Karpas-422 (cell line): ENCODE measurements at regions not wholly inside any gene's neighbourhood (a gene's known extent, or its start where the extent isn't known, plus 50 kb on each side); places are given as distances from the start of the nearest gene placed in this dataset.

Source experiments
- DNase-seq: peaks from one replicate; pipeline ENCODE4 v3.0.0-alpha.2; 2015
- H2AFZ ChIP-seq: fragments of 200-600 bp; sonication (generic); 2 replicates; pipeline ENCODE4 v1.6.1; 2014; ENCODE audit warnings: antibody characterized with exemption, low read length, mixed read lengths
- H3K27ac ChIP-seq: fragments of 200-600 bp; sonication (generic); 2 replicates; pipeline ENCODE4 v1.5.1; 2014; ENCODE audit warnings: mild to moderate bottlenecking, low read length, moderate library complexity
- H3K27me3 ChIP-seq: fragments of 200-600 bp; sonication (generic); 2 replicates; pipeline ENCODE4 v1.6.1; 2014; ENCODE audit warnings: low read length, mixed read lengths
- H3K36me3 ChIP-seq: fragments of 200-600 bp; sonication (generic); 2 replicates; pipeline ENCODE4 v1.6.1; 2014; ENCODE audit warnings: low read length, mixed read lengths; ENCODE audit not compliant: insufficient read depth
- H3K4me1 ChIP-seq: fragments of 200-600 bp; sonication (generic); 2 replicates; pipeline ENCODE4 v1.6.1; 2014; ENCODE audit warnings: mild to moderate bottlenecking, low read length, mixed read lengths
- H3K4me2 ChIP-seq: fragments of 200-600 bp; sonication (generic); 2 replicates; pipeline ENCODE4 v1.6.1; 2014; ENCODE audit warnings: low read length, low read depth, mild to moderate bottlenecking; ENCODE audit not compliant: poor library complexity, severe bottlenecking
- H3K4me3 ChIP-seq: fragments of 200-600 bp; sonication (generic); 2 replicates; pipeline ENCODE4 v1.5.1; 2014; ENCODE audit warnings: mild to moderate bottlenecking, antibody characterized with exemption, low read length, mixed read lengths
- H3K79me2 ChIP-seq: fragments of 200-600 bp; sonication (generic); 2 replicates; pipeline ENCODE4 v1.6.1; 2014; ENCODE audit warnings: mild to moderate bottlenecking, low read length, mixed read lengths
- H3K9ac ChIP-seq: fragments of 200-600 bp; sonication (generic); 2 replicates; pipeline ENCODE4 v1.6.0; 2014; ENCODE audit warnings: low read length
- H3K9me2 ChIP-seq: fragments of 200-600 bp; sonication (generic), shearing (Covaris generic); replicated peaks from 2 replicates; pipeline ENCODE4 v1.6.0; 2014; ENCODE audit warnings: mild to moderate bottlenecking, low read length, moderate library complexity; ENCODE audit not compliant: insufficient read depth
- H3K9me3 ChIP-seq: fragments of 300-700, 200-600 bp; sonication (generic); 2 replicates; pipeline ENCODE4 v1.6.1; 2014; ENCODE audit warnings: low read length, mixed read lengths
- H4K20me1 ChIP-seq: fragments of 200-600 bp; sonication (generic); 2 replicates; pipeline ENCODE4 v1.6.1; 2014; ENCODE audit warnings: mild to moderate bottlenecking, antibody characterized with exemption, low read length, low read depth; ENCODE audit not compliant: insufficient read depth

GRCh38 chr17:27976331-27976730 is 66.1 kb upstream of the NLK start:
- peaks cover 14% of the 10 kb centered on the region for H3K4me1 ChIP-seq
- H3K4me3 ChIP-seq, result no peak overlapping the region
- H3K79me2 ChIP-seq, result no peaks in the 10 kb centered on the region
- H4K20me1 ChIP-seq, result no peaks in the 10 kb centered on the region
- no peaks in the 10 kb centered on the region for H3K27me3 ChIP-seq
- no peak for DNase-seq
- no peak overlapping the region for H3K27ac ChIP-seq
- H3K36me3 ChIP-seq, result no peaks in the 10 kb centered on the region
- H3K9ac ChIP-seq, result no peak overlapping the region
- H3K9me2 ChIP-seq, result no peaks in the 10 kb centered on the region
- H2AFZ ChIP-seq, result no peak overlapping the region
- no peaks in the 10 kb centered on the region for H3K9me3 ChIP-seq
- H3K4me2 ChIP-seq, result no peak overlapping the region

DNA sequence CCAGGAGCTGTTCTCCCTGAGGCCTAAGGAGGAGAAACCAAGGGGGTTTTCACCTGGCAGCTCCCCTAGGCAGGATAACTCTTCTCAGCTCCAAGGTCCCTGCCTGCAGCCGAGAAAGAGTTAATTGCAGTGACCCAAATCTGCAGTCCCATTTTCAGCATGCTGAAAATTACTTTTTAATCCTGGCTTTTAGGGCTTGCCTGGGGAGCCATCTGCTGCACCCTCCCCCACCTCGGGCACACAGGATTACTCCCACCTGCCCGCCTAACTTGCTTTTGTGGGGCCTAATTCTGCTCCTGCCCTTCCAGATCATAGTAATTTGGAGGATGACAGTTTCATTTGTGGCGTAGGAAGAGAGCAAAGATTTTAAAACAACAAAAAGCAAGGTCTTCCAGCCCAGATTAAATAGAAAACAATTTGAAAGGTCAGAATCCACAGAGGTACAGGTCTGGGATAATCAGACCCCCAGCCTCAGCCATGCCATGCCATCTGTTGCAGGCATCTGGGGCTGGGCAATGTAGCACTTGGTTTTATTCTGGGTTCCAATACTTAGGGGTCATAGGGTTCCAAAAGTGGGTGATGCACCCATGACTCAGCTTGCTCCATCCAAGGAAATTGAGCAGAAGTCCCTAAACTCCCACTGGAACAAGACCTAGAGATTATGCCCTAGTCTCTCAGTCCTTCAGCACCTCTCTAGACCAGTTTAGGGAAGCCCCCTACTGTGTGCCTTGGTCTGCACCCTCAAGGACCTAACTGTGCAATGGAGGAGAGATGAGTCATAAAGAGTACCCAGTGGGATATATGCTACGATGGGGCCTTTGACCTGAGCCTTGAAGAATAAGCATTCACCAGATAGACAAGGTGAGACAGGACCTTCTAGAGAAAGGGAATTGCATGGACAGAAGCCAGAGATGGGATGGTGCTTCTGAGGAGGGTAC is 64.5 kb upstream of the NLK start:
- Histone ChIP-seq H3K79me2 (no peaks in the 10 kb centered on the region), H3K9me3 (no peaks in the 10 kb centered on the region), H3K4me2 (no peak overlapping the region), H3K9ac (no peak overlapping the region), H3K4me1 (peaks cover 20% of the 10 kb centered on the region), H4K20me1 (no peaks in the 10 kb centered on the region), H3K9me2 (no peaks in the 10 kb centered on the region), H2AFZ (no peak overlapping the region), H3K36me3 (no peaks in the 10 kb centered on the region), H3K27ac (no peak overlapping the region), H3K4me3 (no peak overlapping the region), H3K27me3 (no peaks in the 10 kb centered on the region)
- DNase-seq, result no peak

DNA sequence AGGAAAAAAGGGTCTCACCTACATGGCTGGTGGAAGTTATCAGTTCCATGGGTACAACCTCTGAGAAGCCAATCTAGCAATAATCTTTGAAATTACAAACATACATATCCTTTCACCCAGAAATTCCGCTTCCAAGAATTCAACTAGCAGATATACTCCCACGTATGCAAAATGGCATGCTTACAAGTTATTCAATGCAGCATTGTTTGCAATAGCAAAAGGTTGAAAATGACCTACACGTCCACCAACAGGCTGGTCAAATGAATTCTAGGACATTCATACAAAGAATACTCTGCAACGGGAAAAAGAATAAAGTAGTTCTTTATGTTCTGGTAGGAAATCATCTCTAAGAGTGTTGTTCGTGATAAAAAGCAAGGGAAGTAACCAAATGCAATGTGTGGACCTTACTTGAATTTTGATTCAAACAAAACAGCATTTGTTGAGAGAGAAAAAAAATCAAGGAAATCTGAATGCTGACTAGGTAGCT is 63.7 kb upstream of the NLK start:
- H3K4me1 ChIP-seq, result peaks cover 20% of the 10 kb centered on the region
- H2AFZ ChIP-seq, result no peak overlapping the region
- no peak overlapping the region for H3K4me2 ChIP-seq
- H3K27ac ChIP-seq, result no peak overlapping the region
- H3K27me3 ChIP-seq, result no peaks in the 10 kb centered on the region
- H3K9ac ChIP-seq, result no peak overlapping the region
- H4K20me1 ChIP-seq, result no peaks in the 10 kb centered on the region
- no peak overlapping the region for H3K4me3 ChIP-seq
- H3K36me3 ChIP-seq, result no peaks in the 10 kb centered on the region
- no peaks in the 10 kb centered on the region for H3K79me2 ChIP-seq
- H3K9me3 ChIP-seq, result no peaks in the 10 kb centered on the region
- no peak for DNase-seq
- H3K9me2 ChIP-seq, result no peaks in the 10 kb centered on the region

- H3K4me1 ChIP-seq, result peaks cover 23% of the 10 kb centered on the region
- no peak for DNase-seq
- H3K4me3 ChIP-seq, result no peak overlapping the region
- H3K36me3 ChIP-seq, result no peaks in the 10 kb centered on the region
- no peak overlapping the region for H3K27ac ChIP-seq
- no peaks in the 10 kb centered on the region for H3K9me3 ChIP-seq
- H3K9ac ChIP-seq, result no peak overlapping the region
- no peaks in the 10 kb centered on the region for H4K20me1 ChIP-seq
- H3K27me3 ChIP-seq, result no peaks in the 10 kb centered on the region
- no peak overlapping the region for H3K4me2 ChIP-seq
- H2AFZ ChIP-seq, result no peak overlapping the region
- H3K79me2 ChIP-seq, result no peaks in the 10 kb centered on the region
- no peaks in the 10 kb centered on the region for H3K9me2 ChIP-seq
Observed at GRCh38 chr17:27980043-27980442, 62.4 kb upstream of the NLK start.

- DNase-seq, result no peak
- no peaks in the 10 kb centered on the region for H3K79me2 ChIP-seq
- H4K20me1 ChIP-seq, result no peaks in the 10 kb centered on the region
- no peak overlapping the region for H3K27ac ChIP-seq
- H3K4me2 ChIP-seq, result no peak overlapping the region
- H3K9me2 ChIP-seq, result no peaks in the 10 kb centered on the region
- H3K4me3 ChIP-seq, result no peak overlapping the region
- peaks cover 29% of the 10 kb centered on the region for H3K4me1 ChIP-seq
- no peak overlapping the region for H2AFZ ChIP-seq
- no peaks in the 10 kb centered on the region for H3K27me3 ChIP-seq
- H3K9ac ChIP-seq, result no peak overlapping the region
- H3K9me3 ChIP-seq, result no peaks in the 10 kb centered on the region
- H3K36me3 ChIP-seq, result no peaks in the 10 kb centered on the region
Observed at GRCh38 chr17:27981978-27982377, 60.5 kb upstream of the NLK start.

GRCh38 chr17:27982688-27983087 is 59.8 kb upstream of the NLK start:
- peaks cover 29% of the 10 kb centered on the region for H3K4me1 ChIP-seq
- no peaks in the 10 kb centered on the region for H3K79me2 ChIP-seq
- no peaks in the 10 kb centered on the region for H3K27me3 ChIP-seq
- no peak overlapping the region for H3K4me3 ChIP-seq
- H3K9me3 ChIP-seq, result no peaks in the 10 kb centered on the region
- no peaks in the 10 kb centered on the region for H3K36me3 ChIP-seq
- no peak overlapping the region for H3K27ac ChIP-seq
- no peaks in the 10 kb centered on the region for H4K20me1 ChIP-seq
- H3K4me2 ChIP-seq, result no peak overlapping the region
- DNase-seq, result no peak
- H3K9me2 ChIP-seq, result no peaks in the 10 kb centered on the region
- no peak overlapping the region for H3K9ac ChIP-seq
- no peak overlapping the region for H2AFZ ChIP-seq

DNA sequence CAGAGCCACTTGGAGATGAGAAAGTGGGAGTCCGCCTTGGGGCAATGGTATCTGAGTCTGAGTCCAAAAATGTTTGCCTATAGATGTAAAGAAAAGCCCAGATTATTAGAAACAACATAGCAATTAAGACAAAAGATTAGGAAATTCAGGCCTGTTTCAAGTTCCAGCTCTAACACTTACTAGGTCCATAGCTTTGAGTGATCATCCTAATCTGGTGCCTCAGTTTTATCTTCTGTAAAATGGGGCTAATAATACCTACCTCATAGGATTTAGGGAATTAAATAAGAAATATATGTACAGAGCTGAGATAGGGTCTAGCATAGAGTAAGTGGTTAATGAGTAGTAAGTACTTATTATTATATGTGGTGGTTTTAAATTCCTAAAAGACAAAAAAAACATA is 58.6 kb upstream of the NLK start:
- Histone ChIP-seq H3K79me2 (no peaks in the 10 kb centered on the region), H2AFZ (no peak overlapping the region), H3K9ac (no peak overlapping the region), H3K4me2 (no peak overlapping the region), H3K9me3 (no peaks in the 10 kb centered on the region), H3K4me1 (peaks cover 29% of the 10 kb centered on the region), H3K36me3 (no peaks in the 10 kb centered on the region), H3K27ac (no peak overlapping the region), H3K27me3 (no peaks in the 10 kb centered on the region), H3K4me3 (no peak overlapping the region), H4K20me1 (no peaks in the 10 kb centered on the region), H3K9me2 (no peaks in the 10 kb centered on the region)
- no peak for DNase-seq

DNA sequence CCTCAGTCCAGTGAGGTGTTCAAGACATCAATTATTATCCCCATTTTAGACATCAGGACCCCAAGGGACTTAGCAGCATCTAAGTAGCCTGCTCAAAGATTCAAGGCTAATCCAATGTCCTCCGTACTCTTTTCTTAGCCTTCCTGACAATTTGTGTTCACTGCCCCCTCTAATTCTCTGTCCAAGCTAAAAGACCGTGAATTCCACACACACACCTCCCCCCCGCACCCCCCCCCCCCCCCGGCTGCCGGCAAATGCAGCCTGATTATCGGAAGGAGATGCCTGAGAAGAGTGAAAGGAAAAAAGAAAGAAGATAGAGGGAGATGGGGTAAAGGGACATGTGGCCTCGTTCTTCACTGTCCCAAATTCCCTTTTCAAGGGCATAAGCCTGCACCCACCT is 58.1 kb upstream of the NLK start:
- Histone ChIP-seq H3K4me2 (peak overlapping the region; percentile 71), H3K9ac (no peak overlapping the region)

More for the DNA sequence above, 58.1 kb upstream of the NLK start:
- H3K4me3 ChIP-seq, result peak overlapping the region; percentile 42; the same call in 1 of the 2 replicates
- no peaks in the 10 kb centered on the region for H3K9me3 ChIP-seq
- no peak for DNase-seq
- H4K20me1 ChIP-seq, result no peaks in the 10 kb centered on the region
- no peaks in the 10 kb centered on the region for H3K9me2 ChIP-seq
- H3K27ac ChIP-seq, result no peak overlapping the region
- no peaks in the 10 kb centered on the region for H3K36me3 ChIP-seq
- peaks cover 29% of the 10 kb centered on the region for H3K4me1 ChIP-seq
- H2AFZ ChIP-seq, result peak overlapping the region; percentile 73; the same call in 1 of the 2 replicates
- no peaks in the 10 kb centered on the region for H3K27me3 ChIP-seq
- H3K79me2 ChIP-seq, result no peaks in the 10 kb centered on the region
